Endothelial cell of umbilical vein (primary cell): ENCODE measurements at regions not wholly inside any gene's neighbourhood (a gene's known extent, or its start where the extent isn't known, plus 50 kb on each side); places are given as distances from the start of the nearest gene placed in this dataset.

ENCODE experiments used
- BruUV-seq: library from RNA; stranded (reverse); fragments of 400-500 nt; replicated peaks from 2 replicates; lab custom pipeline; 2021; lab: Mats Ljungman, UMichigan
- CTCF ChIA-PET: fragments of 300-600, 350-600 bp; sonication (Branson Sonifier 250); formaldehyde crosslinking; loops from one replicate; lab custom pipeline; 2021; ENCODE audit warnings: antibody characterized with exemption, inconsistent platforms; lab: Charles Lee
- POLR2A ChIA-PET: fragments of 300-600, 350-600 bp; sonication (Branson Sonifier 250); formaldehyde crosslinking; loops from one replicate; lab custom pipeline; 2021; ENCODE audit warnings: antibody characterized with exemption, inconsistent platforms; lab: Charles Lee
- DNase-seq: peaks from one replicate; pipeline ENCODE4 v3.0.0-alpha.2; 2011; ENCODE audit warnings: low read depth, low spot score
- FAIRE-seq: peaks from 2 replicates; lab custom pipeline; 2011; peaks lifted over from hg19 to GRCh38; lab: Jason Lieb, UNC
- H2AFZ ChIP-seq: 2 replicates; pipeline ENCODE4 v1.6.0; 2012; ENCODE audit warnings: low read depth, low read length, control low read depth, inconsistent platforms
- H3K27ac ChIP-seq: 2 replicates; pipeline ENCODE4 v1.5.1; 2011; ENCODE audit warnings: low read depth, mild to moderate bottlenecking, control low read depth, low read length, moderate library complexity; ENCODE audit not compliant: insufficient read depth
- H3K27me3 ChIP-seq, 2 experiments: 2 replicates each; pipeline versions ENCODE4 v1.6.0 to v1.6.1; 2011; ENCODE audit warnings: low read length in 2 of 2, mixed read lengths in 1 of 2; ENCODE audit not compliant: control insufficient read depth in 2 of 2, insufficient read depth in 2 of 2
- H3K36me3 ChIP-seq, 2 experiments: 2 replicates in 1 of 2; 3 replicates in 1 of 2; pipeline ENCODE4 v1.5.1; 2011; ENCODE audit warnings: low read length in 2 of 2, mild to moderate bottlenecking in 1 of 2, moderate library complexity in 1 of 2; ENCODE audit not compliant: control insufficient read depth in 2 of 2, insufficient read depth in 2 of 2; ENCODE audit errors: extremely low read depth in 1 of 2
- H3K4me1 ChIP-seq: 3 replicates; pipeline ENCODE4 v1.5.1; 2011; ENCODE audit warnings: mild to moderate bottlenecking, low read length; ENCODE audit not compliant: control insufficient read depth, insufficient read depth; ENCODE audit errors: extremely low read depth
- H3K4me2 ChIP-seq: 2 replicates; pipeline ENCODE4 v1.6.1; 2011; ENCODE audit warnings: low read length, control low read depth, mixed read lengths; ENCODE audit not compliant: insufficient read depth
- H3K4me3 ChIP-seq, 3 experiments: fragments of 200-600 bp in 1 of 3; sonication (generic), shearing (Covaris generic) in 1 of 3; replicated peaks in 1 of 3; 2 replicates each; pipeline ENCODE4 v1.5.1; 2011 to 2016; ENCODE audit warnings: control low read depth in 3 of 3, low read length in 3 of 3, mild to moderate bottlenecking in 2 of 3, inconsistent platforms in 1 of 3, low read depth in 1 of 3, moderate library complexity in 1 of 3; ENCODE audit not compliant: insufficient read depth in 1 of 3
- H3K79me2 ChIP-seq: 2 replicates; pipeline ENCODE4 v1.6.0; 2012; ENCODE audit warnings: low read length, inconsistent platforms; ENCODE audit not compliant: control insufficient read depth, insufficient read depth
- H3K9ac ChIP-seq: replicated peaks from 2 replicates; pipeline ENCODE3; 2011; ENCODE audit warnings: low read length, control low read depth; ENCODE audit not compliant: insufficient read depth; ENCODE audit errors: extremely low read depth
- H3K9me1 ChIP-seq: replicated peaks from 3 replicates; pipeline ENCODE4 v1.6.0; 2011; ENCODE audit warnings: mild to moderate bottlenecking, low read length; ENCODE audit not compliant: control insufficient read depth, insufficient read depth; ENCODE audit errors: extremely low read depth
- H3K9me3 ChIP-seq: replicated peaks from 2 replicates; pipeline ENCODE4 v1.5.1; 2012; ENCODE audit warnings: low read length, inconsistent platforms; ENCODE audit not compliant: control insufficient read depth, insufficient read depth
- H4K20me1 ChIP-seq: replicated peaks from 2 replicates; pipeline ENCODE3; 2011; ENCODE audit warnings: mild to moderate bottlenecking, low read length; ENCODE audit not compliant: control insufficient read depth, insufficient read depth; ENCODE audit errors: extremely low read depth
- CTCF ChIP-seq, 2 donors: IDR thresholded peaks; 1 replicate in 1 of 2; 2 replicates in 1 of 2; pipeline ENCODE4 v1.5.1; 2011; ENCODE audit warnings: low read length in 2 of 2, mild to moderate bottlenecking in 2 of 2, moderate library complexity in 2 of 2, control low read depth in 1 of 2, inconsistent platforms in 1 of 2, low read depth in 1 of 2; ENCODE audit not compliant: insufficient read depth in 1 of 2; ENCODE audit errors: extremely low read depth in 1 of 2
- EZH2 ChIP-seq: IDR thresholded peaks from 2 replicates; pipeline ENCODE4 v1.6.1; 2012; ENCODE audit warnings: borderline replicate concordance, low read depth, mild to moderate bottlenecking, moderate library complexity, low read length, inconsistent platforms; ENCODE audit not compliant: severe bottlenecking
- FOS ChIP-seq: IDR thresholded peaks from 2 replicates; pipeline ENCODE4 v1.6.1; 2011; ENCODE audit warnings: mild to moderate bottlenecking, low read length, moderate library complexity, borderline replicate concordance; ENCODE audit not compliant: insufficient read depth
- GATA2 ChIP-seq: IDR thresholded peaks from 2 replicates; pipeline ENCODE4 v1.7.0; 2011; ENCODE audit warnings: low read depth, mild to moderate bottlenecking, moderate library complexity, mixed read lengths, low read length; ENCODE audit not compliant: insufficient read length, insufficient read depth
- JUN ChIP-seq: IDR thresholded peaks from 2 replicates; pipeline ENCODE4 v1.6.1; 2011; ENCODE audit warnings: borderline replicate concordance, low read depth; ENCODE audit not compliant: insufficient read length, insufficient read depth
- MAX ChIP-seq: IDR thresholded peaks from 2 replicates; pipeline ENCODE4 v1.6.1; 2011; ENCODE audit not compliant: insufficient read depth, insufficient read length
- MYC ChIP-seq: IDR thresholded peaks from one replicate; pipeline ENCODE4 v1.6.1; 2011; ENCODE audit warnings: mild to moderate bottlenecking, low read depth, low read length
- POLR2A ChIP-seq: IDR thresholded peaks from 2 replicates; pipeline ENCODE4 v1.6.1; 2012; ENCODE audit warnings: low read depth, mild to moderate bottlenecking, control low read depth, low read length
- POLR2AphosphoS5 ChIP-seq: IDR thresholded peaks from 2 replicates; pipeline ENCODE4 v1.6.1; 2012; ENCODE audit warnings: low read depth, mild to moderate bottlenecking, control low read depth, low read length, moderate library complexity; ENCODE audit not compliant: insufficient read depth
- dilution Hi-C: fragments of 300-500 bp; cut with MboI; formaldehyde crosslinking; loops from one replicate; pipeline ENCODE4 v1.15.0; 2019; ENCODE audit warnings: low sequenced_read_pairs; ENCODE audit not compliant: extremely low pct_ligation_motif_present
- intact Hi-C: fragments of 100-400 bp; cut with micrococcal nuclease; formaldehyde crosslinking; loops from one replicate; pipeline ENCODE4 v1.10.0; 2022

GRCh38 chr1:88266051-88266450, 418.0 kb upstream of the PKN2 start:
- H2AFZ ChIP-seq, result no peak overlapping the region
- no peaks in the 10 kb centered on the region for H3K9me1 ChIP-seq
- peaks cover 2 to 3% of the 10 kb centered on the region in 2 experiments for H3K27me3 ChIP-seq
- TF ChIP-seq POLR2A (no peak), POLR2AphosphoS5 (no peak), JUN (no peak), MAX (no peak), CTCF (IDR thresholded peaks at IDR 0.05; ENCODE audit: extremely low read depth in 1 of 2, insufficient read depth in 1 of 2, low read depth in 1 of 2, low read length in 2 of 2) (no peak), FOS (no peak), EZH2 (no peak), GATA2 (no peak), MYC (no peak)
- CTCF ChIA-PET, result no interaction called here
- H3K4me1 ChIP-seq, result no peaks in the 10 kb centered on the region
- no peaks in the 10 kb centered on the region for H3K36me3 ChIP-seq
- FAIRE-seq (no peak), DNase-seq (no peak)
- no peak overlapping the region for H3K9ac ChIP-seq
- no peak overlapping the region for H3K4me3 ChIP-seq
- H4K20me1 ChIP-seq, result no peaks in the 10 kb centered on the region
- no peak overlapping the region for H3K27ac ChIP-seq
- H3K4me2 ChIP-seq, result no peak overlapping the region
- no peaks in the 10 kb centered on the region for H3K79me2 ChIP-seq
- POLR2A ChIA-PET, result no interaction called here
- no peaks in the 10 kb centered on the region for H3K9me3 ChIP-seq
- dilution Hi-C loops, result no loop called here
- BruUV-seq, result no TSS peak
- intact Hi-C loops, result no loop called here
